ENCODE measurements at regions not wholly inside any gene's neighbourhood (a gene's known extent, or its start where the extent isn't known, plus 50 kb on each side); places are given as distances from the start of the nearest gene placed in this dataset.

GRCh38 chr18:73859837-73860397 lies 287.7 kb downstream of the FBXO15 start:
- no CpG with 5 or more reads among the region's 9 CpGs for WGBS (ENCODE audit: extremely low coverage, insufficient coverage, insufficient read length)
- no peak for DNase-seq
- no peak overlapping the region for H3K14ac ChIP-seq (ENCODE audit: low read length)

DNA sequence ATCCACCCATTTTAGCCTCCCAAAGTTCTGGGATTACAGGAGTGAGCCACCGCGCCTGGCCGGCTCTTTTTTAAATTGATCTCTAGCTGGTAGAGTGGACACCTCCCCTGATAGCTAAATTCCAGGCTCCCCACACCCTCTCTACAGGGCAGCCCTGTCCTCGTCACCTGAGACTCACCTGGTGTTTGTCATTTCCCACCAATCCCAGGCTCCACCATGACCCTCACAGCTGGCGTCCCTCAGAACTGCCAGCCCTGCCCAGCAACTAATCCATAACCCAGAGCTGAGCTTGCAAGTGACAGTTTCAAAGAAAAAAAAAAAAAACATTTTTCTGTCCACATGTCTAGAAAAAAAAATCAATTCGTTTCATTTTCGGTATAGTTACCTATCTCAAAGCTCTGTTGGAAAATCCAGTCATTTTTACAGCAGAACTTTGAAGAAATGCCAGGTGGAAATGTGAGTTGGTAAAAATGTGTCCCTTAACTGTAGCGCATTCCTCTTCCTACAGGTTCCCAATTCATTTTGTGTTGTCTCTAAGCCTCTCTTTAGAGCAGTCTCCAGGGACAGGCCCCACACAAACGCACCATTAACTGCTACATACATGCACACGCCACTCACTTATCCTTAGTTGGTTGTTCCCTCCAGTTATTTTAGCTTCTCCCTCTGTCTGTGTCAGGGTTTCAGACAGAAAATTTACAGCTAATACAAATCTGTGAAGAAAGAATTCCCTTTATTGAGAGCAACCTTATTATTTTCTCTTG lies 294.7 kb downstream of the FBXO15 start:
- Histone ChIP-seq H2BK120ac (ENCODE audit: insufficient read depth, low read length, poor library complexity) (no peak overlapping the region), H3K9ac (ENCODE audit: low read length) (no peak overlapping the region), H3K14ac (ENCODE audit: low read length) (no peak overlapping the region), H3K4me3 (ENCODE audit: low read depth, low read length) (no peak overlapping the region), H3K27me3 (ENCODE audit: insufficient read depth, low read length) (no peaks in the 10 kb centered on the region), H3K23ac (ENCODE audit: low read length) (no peak overlapping the region), H4K8ac (ENCODE audit: low read depth, low read length) (no peak overlapping the region), H2AFZ (ENCODE audit: insufficient read depth, low read length, poor library complexity) (no peak overlapping the region), H3K4me1 (ENCODE audit: control insufficient read depth in 1 of 2, insufficient read depth in 2 of 2, low read length in 2 of 2) (no peaks in the 10 kb centered on the region), H2BK12ac (ENCODE audit: low read length) (no peak overlapping the region), H4K12ac (ENCODE audit: low read depth, low read length) (no peak overlapping the region), H3K18ac (ENCODE audit: low read length) (no peak overlapping the region), H4K91ac (ENCODE audit: low read depth, low read length) (no peak overlapping the region), H3K4me2 (ENCODE audit: low read length) (no peak overlapping the region), H2BK5ac (ENCODE audit: low read depth, low read length, poor library complexity) (no peak overlapping the region), H3K9me3 (ENCODE audit: insufficient read depth, low read depth, low read length) (no peaks in the 10 kb centered on the region), H3K79me1 (ENCODE audit: low read length) (no peaks in the 10 kb centered on the region), H2AK5ac (ENCODE audit: low read length) (no peak overlapping the region), H3K4ac (ENCODE audit: low read depth, low read length) (no peak overlapping the region), H3K36me3 (ENCODE audit: control insufficient read depth in 1 of 2, insufficient read depth in 2 of 2, low read length in 2 of 2) (no peaks in the 10 kb centered on the region), H3K27ac (ENCODE audit: low read depth, low read length) (no peak overlapping the region), H3K79me2 (ENCODE audit: control insufficient read depth, insufficient read depth, low read length, poor library complexity) (no peaks in the 10 kb centered on the region)
- no peak for DNase-seq
- no CpG with 5 or more reads among the region's 10 CpGs for WGBS (ENCODE audit: extremely low coverage, insufficient coverage, insufficient read length)

More at GRCh38 chr18:73859837-73860397, 287.7 kb downstream of the FBXO15 start:
- Histone ChIP-seq H2AK5ac (ENCODE audit: low read length) (no peak overlapping the region), H3K4ac (ENCODE audit: low read depth, low read length) (no peak overlapping the region), H3K4me1 (ENCODE audit: control insufficient read depth in 1 of 2, insufficient read depth in 2 of 2, low read length in 2 of 2) (peaks cover 0 to 1% of the 10 kb centered on the region in 2 experiments), H4K12ac (ENCODE audit: low read depth, low read length) (no peak overlapping the region), H3K79me2 (ENCODE audit: control insufficient read depth, insufficient read depth, low read length, poor library complexity) (no peaks in the 10 kb centered on the region), H3K27me3 (ENCODE audit: insufficient read depth, low read length) (no peaks in the 10 kb centered on the region), H3K27ac (ENCODE audit: low read depth, low read length) (no peak overlapping the region), H2BK120ac (ENCODE audit: insufficient read depth, low read length, poor library complexity) (no peak overlapping the region), H4K8ac (ENCODE audit: low read depth, low read length) (no peak overlapping the region), H4K91ac (ENCODE audit: low read depth, low read length) (no peak overlapping the region), H3K4me2 (ENCODE audit: low read length) (no peak overlapping the region), H3K4me3 (ENCODE audit: low read depth, low read length) (no peak overlapping the region), H3K36me3 (ENCODE audit: control insufficient read depth in 1 of 2, insufficient read depth in 2 of 2, low read length in 2 of 2) (no peaks in the 10 kb centered on the region), H3K9ac (ENCODE audit: low read length) (no peak overlapping the region), H2AFZ (ENCODE audit: insufficient read depth, low read length, poor library complexity) (no peak overlapping the region), H2BK5ac (ENCODE audit: low read depth, low read length, poor library complexity) (no peak overlapping the region), H3K23ac (ENCODE audit: low read length) (no peak overlapping the region), H3K79me1 (ENCODE audit: low read length) (no peaks in the 10 kb centered on the region), H3K18ac (ENCODE audit: low read length) (no peak overlapping the region), H3K9me3 (ENCODE audit: insufficient read depth, low read depth, low read length) (no peaks in the 10 kb centered on the region), H2BK12ac (ENCODE audit: low read length) (no peak overlapping the region)

DNA sequence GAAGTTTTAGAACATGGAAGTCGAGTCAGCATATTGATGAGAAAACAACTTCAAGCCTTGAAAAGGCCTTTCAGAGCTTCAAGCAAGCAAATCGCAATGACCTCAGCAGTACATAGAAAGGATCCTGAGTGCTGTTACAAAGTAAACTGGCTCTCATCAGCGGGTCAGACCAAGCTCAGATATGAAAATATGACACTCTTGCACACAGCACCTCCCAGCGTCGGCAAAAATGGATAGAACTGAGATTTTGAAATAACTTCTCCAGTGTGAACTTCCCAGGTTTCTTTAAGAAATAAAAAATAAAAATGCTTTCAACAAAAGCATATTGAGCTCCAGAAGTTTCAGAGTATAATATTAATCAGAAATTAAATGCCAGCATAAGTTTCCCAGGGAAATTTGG lies 296.9 kb downstream of the FBXO15 start:
- DNase-seq = peak in 1 of 2 donors; percentile 16
- H3K79me1 ChIP-seq (ENCODE audit: low read length) = no peaks in the 10 kb centered on the region
- H3K27ac ChIP-seq (ENCODE audit: low read depth, low read length) = no peak overlapping the region
- H3K79me2 ChIP-seq (ENCODE audit: control insufficient read depth, insufficient read depth, low read length, poor library complexity) = no peaks in the 10 kb centered on the region
- H3K23ac ChIP-seq (ENCODE audit: low read length) = no peak overlapping the region
- H3K18ac ChIP-seq (ENCODE audit: low read length) = no peak overlapping the region
- WGBS (ENCODE audit: extremely low coverage, insufficient coverage, insufficient read length) = no CpG with 5 or more reads among the region's 5 CpGs
- no peak overlapping the region for H3K4ac ChIP-seq (ENCODE audit: low read depth, low read length)
- no peak overlapping the region for H4K91ac ChIP-seq (ENCODE audit: low read depth, low read length)
- no peak overlapping the region for H3K4me3 ChIP-seq (ENCODE audit: low read depth, low read length)
- H3K27me3 ChIP-seq (ENCODE audit: insufficient read depth, low read length) = no peaks in the 10 kb centered on the region
- H2BK120ac ChIP-seq (ENCODE audit: insufficient read depth, low read length, poor library complexity) = no peak overlapping the region
- no peaks in the 10 kb centered on the region for H3K9me3 ChIP-seq (ENCODE audit: insufficient read depth, low read depth, low read length)
- no peak overlapping the region for H4K12ac ChIP-seq (ENCODE audit: low read depth, low read length)
- no peaks in the 10 kb centered on the region for H3K4me1 ChIP-seq (ENCODE audit: control insufficient read depth in 1 of 2, insufficient read depth in 2 of 2, low read length in 2 of 2)
- H3K14ac ChIP-seq (ENCODE audit: low read length) = no peak overlapping the region
- no peaks in the 10 kb centered on the region for H3K36me3 ChIP-seq (ENCODE audit: control insufficient read depth in 1 of 2, insufficient read depth in 2 of 2, low read length in 2 of 2)
- H3K4me2 ChIP-seq (ENCODE audit: low read length) = no peak overlapping the region
- no peak overlapping the region for H2BK5ac ChIP-seq (ENCODE audit: low read depth, low read length, poor library complexity)
- H3K9ac ChIP-seq (ENCODE audit: low read length) = no peak overlapping the region
- no peak overlapping the region for H4K8ac ChIP-seq (ENCODE audit: low read depth, low read length)
- no peak overlapping the region for H2AFZ ChIP-seq (ENCODE audit: insufficient read depth, low read length, poor library complexity)
- no peak overlapping the region for H2AK5ac ChIP-seq (ENCODE audit: low read length)
- no peak overlapping the region for H2BK12ac ChIP-seq (ENCODE audit: low read length)

GRCh38 chr18:73848656-73849055 lies 299.0 kb downstream of the FBXO15 start:
- Histone ChIP-seq H3K23ac (ENCODE audit: low read length) (no peak overlapping the region), H3K79me2 (ENCODE audit: control insufficient read depth, insufficient read depth, low read length, poor library complexity) (no peaks in the 10 kb centered on the region), H4K8ac (ENCODE audit: low read depth, low read length) (no peak overlapping the region), H3K4me3 (ENCODE audit: low read depth, low read length) (no peak overlapping the region), H3K36me3 (ENCODE audit: control insufficient read depth in 1 of 2, insufficient read depth in 2 of 2, low read length in 2 of 2) (no peaks in the 10 kb centered on the region), H3K27me3 (ENCODE audit: insufficient read depth, low read length) (no peaks in the 10 kb centered on the region), H3K18ac (ENCODE audit: low read length) (no peak overlapping the region), H3K9ac (ENCODE audit: low read length) (no peak overlapping the region), H3K9me3 (ENCODE audit: insufficient read depth, low read depth, low read length) (no peaks in the 10 kb centered on the region), H3K14ac (ENCODE audit: low read length) (no peak overlapping the region), H4K91ac (ENCODE audit: low read depth, low read length) (no peak overlapping the region), H4K12ac (ENCODE audit: low read depth, low read length) (no peak overlapping the region), H3K4me1 (ENCODE audit: control insufficient read depth in 1 of 2, insufficient read depth in 2 of 2, low read length in 2 of 2) (no peaks in the 10 kb centered on the region), H2AK5ac (ENCODE audit: low read length) (no peak overlapping the region), H3K4me2 (ENCODE audit: low read length) (no peak overlapping the region), H3K4ac (ENCODE audit: low read depth, low read length) (no peak overlapping the region), H2BK120ac (ENCODE audit: insufficient read depth, low read length, poor library complexity) (no peak overlapping the region), H2BK12ac (ENCODE audit: low read length) (no peak overlapping the region), H2AFZ (ENCODE audit: insufficient read depth, low read length, poor library complexity) (no peak overlapping the region), H2BK5ac (ENCODE audit: low read depth, low read length, poor library complexity) (no peak overlapping the region), H3K27ac (ENCODE audit: low read depth, low read length) (no peak overlapping the region), H3K79me1 (ENCODE audit: low read length) (no peaks in the 10 kb centered on the region)
- no peak for DNase-seq

Measured in trophoblast cell (in vitro differentiated cells and primary cell).